Muscle layer of duodenum (tissue), 2 donors: ENCODE measurements at regions not wholly inside any gene's neighbourhood (a gene's known extent, or its start where the extent isn't known, plus 50 kb on each side); places are given as distances from the start of the nearest gene placed in this dataset.

ENCODE experiments used
- H3K27ac ChIP-seq: one replicate; pipeline ENCODE4 v1.7.0; 2013; ENCODE audit warnings: mild to moderate bottlenecking, low read length
- H3K27me3 ChIP-seq: one replicate; pipeline ENCODE4 v1.7.0; 2013; ENCODE audit warnings: low read depth, mild to moderate bottlenecking, control low read depth, low read length
- H3K36me3 ChIP-seq, 2 donors: one replicate each; pipeline ENCODE4 v1.7.0; 2013; ENCODE audit warnings: low read length in 2 of 2, control low read depth in 1 of 2, mild to moderate bottlenecking in 1 of 2; ENCODE audit not compliant: insufficient read depth in 2 of 2, control insufficient read depth in 1 of 2
- H3K4me1 ChIP-seq, 2 donors: one replicate each; pipeline ENCODE4 v1.7.0; 2013; ENCODE audit warnings: low read length in 2 of 2, mild to moderate bottlenecking in 2 of 2, control low read depth in 1 of 2, moderate library complexity in 1 of 2; ENCODE audit not compliant: insufficient read depth in 2 of 2, control insufficient read depth in 1 of 2
- H3K4me3 ChIP-seq, 2 donors: one replicate each; pipeline ENCODE4 v1.7.0; 2013; ENCODE audit warnings: low read length in 2 of 2, low read depth in 1 of 2, mild to moderate bottlenecking in 1 of 2
- H3K9me3 ChIP-seq, 2 donors: one replicate each; pipeline ENCODE4 v1.7.0; 2013; ENCODE audit warnings: low read length in 2 of 2, control low read depth in 1 of 2, mild to moderate bottlenecking in 1 of 2; ENCODE audit not compliant: control insufficient read depth in 1 of 2
- donor health status: healthy.

- no peak overlapping the region for H3K27ac ChIP-seq
- no peaks in the 10 kb centered on the region for H3K9me3 ChIP-seq
- H3K4me3 ChIP-seq = no peak overlapping the region
- H3K36me3 ChIP-seq = no peaks in the 10 kb centered on the region
- no peaks in the 10 kb centered on the region for H3K27me3 ChIP-seq
- no peaks in the 10 kb centered on the region for H3K4me1 ChIP-seq
These were observed 792.7 kb upstream of the CHD1 start for GRCh38 chr5:99721506-99721905.

- H3K4me3 ChIP-seq = no peak overlapping the region
- H3K36me3 ChIP-seq = no peaks in the 10 kb centered on the region
- H3K27me3 ChIP-seq = no peaks in the 10 kb centered on the region
- no peak overlapping the region for H3K27ac ChIP-seq
- no peaks in the 10 kb centered on the region for H3K4me1 ChIP-seq
- H3K9me3 ChIP-seq = no peaks in the 10 kb centered on the region
These were observed 787.1 kb upstream of the CHD1 start for GRCh38 chr5:99715921-99716320.

DNA sequence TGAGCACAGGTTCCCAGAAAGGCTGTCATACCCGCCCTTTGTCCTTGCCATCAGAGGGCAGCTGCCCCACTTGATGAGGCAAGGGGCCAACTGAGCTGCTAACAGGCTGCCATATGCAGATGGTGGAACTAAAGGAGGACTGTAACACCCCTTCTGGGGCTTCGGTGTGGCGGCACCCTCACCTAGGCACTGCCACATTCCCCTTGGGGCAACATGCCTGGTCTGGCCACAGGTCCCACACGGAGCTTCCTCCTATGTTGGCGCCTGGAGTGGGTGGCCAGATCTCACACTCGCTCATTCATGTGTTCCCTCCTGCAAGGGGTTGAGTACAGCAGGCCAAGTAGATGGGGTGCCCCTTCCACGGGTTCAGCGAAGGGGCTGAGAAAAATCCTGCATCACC lies 777.4 kb upstream of the CHD1 start:
- no peaks in the 10 kb centered on the region for H3K36me3 ChIP-seq
- no peaks in the 10 kb centered on the region for H3K9me3 ChIP-seq
- H3K4me3 ChIP-seq = no peak overlapping the region
- no peaks in the 10 kb centered on the region for H3K27me3 ChIP-seq
- H3K27ac ChIP-seq = no peak overlapping the region
- H3K4me1 ChIP-seq = no peaks in the 10 kb centered on the region

- no peaks in the 10 kb centered on the region for H3K36me3 ChIP-seq
- no peaks in the 10 kb centered on the region for H3K4me1 ChIP-seq
- H3K27me3 ChIP-seq = no peaks in the 10 kb centered on the region
- no peaks in the 10 kb centered on the region for H3K9me3 ChIP-seq
- no peak overlapping the region for H3K27ac ChIP-seq
- no peak overlapping the region for H3K4me3 ChIP-seq
These were observed 773.8 kb upstream of the CHD1 start for GRCh38 chr5:99702565-99702964.

- no peaks in the 10 kb centered on the region for H3K27me3 ChIP-seq
- H3K27ac ChIP-seq = no peak overlapping the region
- H3K4me3 ChIP-seq = no peak overlapping the region
- no peaks in the 10 kb centered on the region for H3K4me1 ChIP-seq
- H3K36me3 ChIP-seq = no peaks in the 10 kb centered on the region
- no peaks in the 10 kb centered on the region for H3K9me3 ChIP-seq
These were observed 766.1 kb upstream of the CHD1 start for GRCh38 chr5:99694884-99695283.

- Histone ChIP-seq H3K4me1 (no peaks in the 10 kb centered on the region), H3K27me3 (no peaks in the 10 kb centered on the region), H3K9me3 (no peaks in the 10 kb centered on the region), H3K4me3 (no peak overlapping the region), H3K36me3 (no peaks in the 10 kb centered on the region), H3K27ac (no peak overlapping the region)
These were observed 757.7 kb upstream of the CHD1 start for GRCh38 chr5:99686538-99686937.

DNA sequence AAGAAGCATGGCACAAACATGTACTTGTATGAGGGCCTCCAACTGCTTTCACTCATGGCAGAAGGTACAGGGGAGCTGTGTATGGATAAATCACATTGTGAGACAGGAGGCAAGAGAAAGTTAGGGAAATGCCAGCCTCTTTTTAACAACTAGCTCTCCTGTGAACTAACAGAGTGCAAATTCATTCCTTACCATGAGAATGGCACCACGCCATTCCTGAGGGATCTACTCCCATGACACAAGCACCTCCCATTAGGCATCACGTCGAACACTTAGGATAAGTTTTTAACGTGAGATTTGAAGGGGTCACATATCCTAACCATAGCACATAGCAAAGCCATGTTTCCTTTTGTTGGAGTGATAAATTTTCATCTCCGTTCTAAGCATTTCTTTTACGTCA lies 747.2 kb upstream of the CHD1 start:
- no peaks in the 10 kb centered on the region for H3K9me3 ChIP-seq
- no peaks in the 10 kb centered on the region for H3K36me3 ChIP-seq
- no peaks in the 10 kb centered on the region for H3K4me1 ChIP-seq
- H3K27me3 ChIP-seq = no peaks in the 10 kb centered on the region
- H3K27ac ChIP-seq = no peak overlapping the region
- no peak overlapping the region for H3K4me3 ChIP-seq

DNA sequence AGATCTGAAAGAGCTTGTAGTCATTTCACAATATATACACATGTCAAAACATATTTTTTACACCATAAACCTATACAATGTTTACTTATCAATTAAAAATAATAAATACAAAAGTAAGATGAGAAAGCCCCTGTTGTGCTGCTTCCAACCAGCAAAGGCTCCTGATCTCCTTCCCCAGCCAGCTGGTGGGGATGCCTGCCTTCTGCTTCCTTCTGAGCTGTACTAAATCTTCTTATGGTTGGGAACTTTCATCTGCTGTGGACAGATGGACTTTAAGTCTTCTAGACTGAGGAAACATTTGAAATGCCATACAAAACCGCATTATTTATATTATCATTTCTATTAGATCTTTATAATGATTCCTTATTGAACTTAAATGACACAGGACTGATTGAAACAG lies 745.3 kb upstream of the CHD1 start:
- no peak overlapping the region for H3K27ac ChIP-seq

DNA sequence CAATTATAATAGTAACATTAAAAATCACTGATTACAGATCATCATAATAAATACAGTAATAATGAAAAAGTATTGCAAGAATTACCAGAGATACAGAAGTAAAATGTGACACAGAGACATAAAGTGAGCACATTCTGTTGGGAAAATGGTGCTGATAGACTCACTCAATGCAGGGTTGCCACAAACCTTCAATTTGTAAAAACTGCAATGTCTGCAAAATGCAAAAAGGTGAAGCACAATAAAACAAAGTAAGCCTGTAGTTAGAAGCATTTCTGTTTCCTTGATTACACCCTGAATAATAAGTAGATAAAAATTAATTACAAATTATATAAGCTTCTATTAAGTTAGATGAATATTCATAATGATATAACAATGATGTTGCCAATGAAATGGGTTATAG lies 736.2 kb upstream of the CHD1 start:
- Histone ChIP-seq H3K9me3 (no peaks in the 10 kb centered on the region), H3K27me3 (no peaks in the 10 kb centered on the region), H3K36me3 (no peaks in the 10 kb centered on the region), H3K4me1 (no peaks in the 10 kb centered on the region), H3K27ac (no peak overlapping the region), H3K4me3 (no peak overlapping the region)

More for the DNA sequence above, 745.3 kb upstream of the CHD1 start:
- no peaks in the 10 kb centered on the region for H3K36me3 ChIP-seq
- H3K27me3 ChIP-seq = no peaks in the 10 kb centered on the region
- H3K4me3 ChIP-seq = no peak overlapping the region
- no peaks in the 10 kb centered on the region for H3K4me1 ChIP-seq
- H3K9me3 ChIP-seq = no peaks in the 10 kb centered on the region

GRCh38 chr5:99651298-99651697 lies 722.5 kb upstream of the CHD1 start:
- H3K36me3 ChIP-seq = no peaks in the 10 kb centered on the region
- no peak overlapping the region for H3K27ac ChIP-seq
- no peak overlapping the region for H3K4me3 ChIP-seq

GRCh38 chr5:99646011-99646647 lies 717.3 kb upstream of the CHD1 start:
- no peak overlapping the region for H3K27ac ChIP-seq
- H3K27me3 ChIP-seq = no peaks in the 10 kb centered on the region

More at GRCh38 chr5:99651298-99651697, 722.5 kb upstream of the CHD1 start:
- Histone ChIP-seq H3K4me1 (no peaks in the 10 kb centered on the region), H3K27me3 (no peaks in the 10 kb centered on the region), H3K9me3 (no peaks in the 10 kb centered on the region)

GRCh38 chr5:99644822-99645221 lies 716.0 kb upstream of the CHD1 start:
- Histone ChIP-seq H3K36me3 (no peaks in the 10 kb centered on the region), H3K4me1 (no peaks in the 10 kb centered on the region), H3K4me3 (no peak overlapping the region), H3K9me3 (peaks cover 0 to 2% of the 10 kb centered on the region in 2 donors), H3K27me3 (no peaks in the 10 kb centered on the region), H3K27ac (no peak overlapping the region)

More at GRCh38 chr5:99646011-99646647, 717.3 kb upstream of the CHD1 start:
- no peak overlapping the region for H3K4me3 ChIP-seq
- peaks cover 0 to 2% of the 10 kb centered on the region in 2 donors for H3K9me3 ChIP-seq
- H3K36me3 ChIP-seq = no peaks in the 10 kb centered on the region
- no peaks in the 10 kb centered on the region for H3K4me1 ChIP-seq
